ENCODE measurements at regions not wholly inside any gene's neighbourhood (a gene's known extent, or its start where the extent isn't known, plus 50 kb on each side); places are given as distances from the start of the nearest gene placed in this dataset.
A peak's percentile ranks its signal among the peaks of the same experiment; 100 is the strongest.
"Not testable (repeated sequence)": the region's sequence is repeated elsewhere in the genome, so short reads cannot be mapped to it uniquely, and the experiment has no call there.

- no peak for DNase-seq
Measured at GRCh38 chr1:185393815-185394214, 76.8 kb upstream of the IVNS1ABP start.

GRCh38 chr1:185393205-185393604 is 76.2 kb upstream of the IVNS1ABP start:
- DNase-seq, result no peak

DNA sequence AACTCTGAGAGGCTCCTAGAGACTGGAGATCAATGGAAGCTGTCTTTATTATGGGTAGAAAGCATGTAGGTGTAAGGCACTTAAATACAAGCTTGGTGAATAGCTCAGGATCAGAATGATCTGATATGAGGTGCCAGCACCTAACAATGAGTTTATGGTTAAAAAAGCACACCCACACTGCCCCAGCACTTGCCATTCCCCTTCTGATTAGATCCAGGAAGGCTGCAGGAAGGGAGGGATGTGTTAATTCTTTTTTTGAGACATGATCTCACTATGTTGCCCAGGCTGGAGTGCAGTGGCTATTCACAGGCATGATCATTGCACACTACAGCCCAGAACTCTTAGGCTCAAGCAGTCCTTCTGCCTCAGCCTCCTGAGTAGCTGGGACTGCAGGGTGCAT is 71.8 kb upstream of the IVNS1ABP start:
- DNase-seq, result no peak

GRCh38 chr1:185388346-185388745 is 71.3 kb upstream of the IVNS1ABP start:
- no peak for DNase-seq

DNA sequence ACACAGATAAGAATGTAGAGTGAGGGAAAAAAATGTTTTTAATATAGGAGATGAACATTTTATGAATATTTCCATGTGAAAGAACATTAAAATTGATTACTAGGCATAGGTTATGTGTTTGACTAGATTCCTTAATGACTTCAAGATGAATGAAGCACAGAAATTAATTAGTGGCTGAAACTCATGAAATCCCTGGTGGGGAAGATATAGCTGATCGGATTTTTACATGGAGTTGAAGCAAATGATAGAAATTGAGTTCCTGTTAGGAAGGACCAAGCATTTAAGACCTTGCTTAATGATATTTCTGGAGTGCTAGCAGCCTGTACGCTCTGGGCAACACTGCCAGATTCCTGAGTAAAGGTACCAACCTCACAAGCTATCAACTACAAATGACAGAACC is 68.9 kb upstream of the IVNS1ABP start:
- DNase-seq, result no peak

- not testable (repeated sequence) for DNase-seq
Measured at GRCh38 chr1:185383805-185384204, 66.8 kb upstream of the IVNS1ABP start.

- DNase-seq, result no peak
Measured at GRCh38 chr1:185377831-185378230, 60.8 kb upstream of the IVNS1ABP start.

- DNase-seq, result no peak
Measured at GRCh38 chr1:185376840-185377635, 60.0 kb upstream of the IVNS1ABP start.

- DNase-seq, result peak; percentile 38
Measured at GRCh38 chr1:185376288-185376687, 59.2 kb upstream of the IVNS1ABP start.

- DNase-seq, result no peak
Measured at GRCh38 chr1:185375583-185375982, 58.5 kb upstream of the IVNS1ABP start.

GRCh38 chr1:185373813-185374529 is 56.9 kb upstream of the IVNS1ABP start:
- DNase-seq, result no peak

GRCh38 chr1:185369786-185370185 is 52.7 kb upstream of the IVNS1ABP start:
- DNase-seq, result no peak

GRCh38 chr1:185368913-185369491 is 52.0 kb upstream of the IVNS1ABP start:
- no peak for DNase-seq

DNA sequence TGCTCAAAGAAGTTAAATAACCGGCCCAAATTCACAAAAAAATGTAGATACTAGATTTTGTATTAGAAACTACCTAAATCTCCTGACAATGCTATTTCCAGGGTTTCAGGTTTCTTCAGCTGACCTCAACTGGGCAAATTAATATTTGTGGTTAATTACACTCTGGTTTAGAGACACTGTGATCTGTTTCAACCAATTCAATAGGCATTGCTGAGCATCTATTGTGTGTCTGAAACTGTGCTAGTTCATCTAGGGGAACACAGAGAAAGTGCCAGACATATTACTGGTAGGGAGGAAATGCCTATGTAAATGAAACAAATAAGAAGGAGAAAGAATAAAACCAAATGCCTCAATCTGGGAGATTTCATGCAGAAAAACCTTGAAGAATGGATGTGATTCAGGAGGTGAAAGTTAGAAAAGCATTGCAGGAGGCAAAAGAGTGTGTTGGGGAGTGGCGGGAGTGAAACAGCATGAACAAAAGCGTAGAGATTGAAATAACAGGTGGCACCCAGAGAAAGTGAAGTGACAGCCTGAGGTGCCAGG is 51.3 kb upstream of the IVNS1ABP start:
- no peak for DNase-seq

- peak; percentile 5 for DNase-seq
Measured at GRCh38 chr1:185367218-185367617, 50.2 kb upstream of the IVNS1ABP start.
